NCI-H1694 treated with DMSO at 0.1 percent for 48 hours (cell line): ENCODE measurements at regions not wholly inside any gene's neighbourhood (a gene's known extent, or its start where the extent isn't known, plus 50 kb on each side); places are given as distances from the start of the nearest gene placed in this dataset.
"Not testable (repeated sequence)": the region's sequence is repeated elsewhere in the genome, so short reads cannot be mapped to it uniquely, and the experiment has no call there.

Source experiments
- DNase-seq: peaks from one replicate; lab custom pipeline; 2025; lab: John Stamatoyannopoulos, UW

- DNase-seq = no peak
These were observed 419.9 kb downstream of the AASDHPPT start for GRCh38 chr11:106497321-106497720.

- DNase-seq = no peak
These were observed 420.4 kb downstream of the AASDHPPT start for GRCh38 chr11:106497822-106498221.

DNA sequence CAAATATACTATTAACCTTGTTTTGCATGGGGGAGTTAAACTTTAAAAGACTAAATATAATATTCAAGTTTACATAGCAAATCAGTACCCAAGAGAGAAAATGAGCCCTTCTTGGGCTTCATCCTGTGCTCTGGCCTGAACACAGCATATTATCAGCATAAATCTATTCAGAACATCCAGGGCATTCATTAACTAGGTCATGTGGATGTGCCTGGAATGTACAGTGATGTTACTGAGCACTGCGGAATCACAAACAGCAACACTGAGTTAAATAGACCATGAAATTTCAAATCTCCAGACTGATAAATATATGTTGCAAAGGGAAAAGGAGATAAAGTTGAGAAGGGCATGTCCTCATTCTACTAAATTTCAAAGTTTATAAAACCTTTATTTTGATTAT, 426.4 kb downstream of the AASDHPPT start:
- DNase-seq = no peak

- DNase-seq = no peak
These were observed 430.3 kb downstream of the AASDHPPT start for GRCh38 chr11:106507645-106508306.

DNA sequence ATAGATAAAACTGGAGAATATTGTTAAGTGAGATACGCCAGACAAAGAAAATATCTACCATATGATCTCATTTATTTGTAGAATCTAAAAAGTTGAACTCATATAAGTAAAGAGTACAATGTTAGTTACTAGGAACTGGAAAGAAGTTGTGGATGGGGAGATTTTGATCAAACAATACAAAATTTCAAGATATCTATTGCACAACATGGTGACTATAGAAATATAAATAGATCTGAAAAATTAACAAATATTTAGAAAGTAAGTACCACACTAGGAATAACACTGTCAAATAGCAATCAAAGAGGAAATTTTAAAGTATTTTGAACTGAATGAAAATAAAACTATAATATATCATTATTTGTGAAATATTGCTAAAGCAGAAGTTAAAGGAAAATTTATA, 437.2 kb downstream of the AASDHPPT start:
- no peak for DNase-seq

DNA sequence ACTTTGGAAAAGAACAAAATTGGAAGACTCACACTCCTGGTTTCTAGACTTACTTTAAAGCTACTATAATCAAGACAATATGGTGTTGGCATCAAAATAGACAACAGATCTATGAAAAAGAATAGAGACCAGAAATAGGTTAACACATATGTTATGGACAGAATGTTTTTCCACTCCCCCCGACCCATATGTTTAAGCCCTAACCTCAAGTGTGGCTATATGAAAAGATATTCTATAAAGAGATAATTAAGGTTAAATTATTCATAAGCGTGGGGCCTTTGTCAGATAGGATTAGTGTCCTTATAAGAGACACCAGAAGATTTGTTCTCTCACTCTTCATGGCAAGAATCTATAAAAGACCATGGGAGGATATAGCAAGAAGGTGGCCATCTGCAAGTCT, 440.0 kb downstream of the AASDHPPT start:
- DNase-seq = no peak

DNA sequence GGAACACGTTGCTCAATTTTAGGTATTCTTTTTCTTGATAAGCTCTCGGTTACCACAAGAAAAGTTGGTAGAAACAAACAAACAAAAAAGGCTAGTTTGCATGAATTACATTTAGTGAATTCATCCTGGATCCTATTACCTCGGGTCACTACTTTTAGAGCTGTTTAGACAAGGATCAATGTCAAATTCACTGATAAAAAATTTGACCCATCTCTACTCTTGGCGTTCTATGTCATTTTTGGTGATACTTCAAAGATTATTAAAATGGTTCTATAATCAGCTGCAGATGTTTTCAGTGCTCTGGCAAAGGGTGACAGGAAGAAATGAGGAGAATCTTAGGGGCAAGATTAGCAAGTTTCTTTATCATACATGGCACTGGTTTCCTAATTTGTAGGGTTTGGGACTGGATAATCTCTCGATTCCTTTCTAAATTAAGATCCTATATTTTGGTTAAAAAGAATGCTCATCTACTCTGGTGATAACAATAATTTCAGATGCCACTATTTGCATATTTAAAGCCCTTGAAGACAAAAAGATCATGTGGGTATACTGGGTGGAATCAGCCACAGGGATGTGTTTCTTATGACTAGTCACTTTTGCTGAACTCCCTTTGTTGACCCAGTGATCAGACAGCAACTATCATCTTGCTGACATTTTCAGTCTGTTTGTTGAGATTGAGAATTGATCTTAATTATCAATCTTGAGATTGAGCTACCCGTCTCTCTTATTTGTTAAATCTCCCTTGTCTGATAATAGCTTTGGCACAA, 442.9 kb downstream of the AASDHPPT start:
- DNase-seq = no peak

DNA sequence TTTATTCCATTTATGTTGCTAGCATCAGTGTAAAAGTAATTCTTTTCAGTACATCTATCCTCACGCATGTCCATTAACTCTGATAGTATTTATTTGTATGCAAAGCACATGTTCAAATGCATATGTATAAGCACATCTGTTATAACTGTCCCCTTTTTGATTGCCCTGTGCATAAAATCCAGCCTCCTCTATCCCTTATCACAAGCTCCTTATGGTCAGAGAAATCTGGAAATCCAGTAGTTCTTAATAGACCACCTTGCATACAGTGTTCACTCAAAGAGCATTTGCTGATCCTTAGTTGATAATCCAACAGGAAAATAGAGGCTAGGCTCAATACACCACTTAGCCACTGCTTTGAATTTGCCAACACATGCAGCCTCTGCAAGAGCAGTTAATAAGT, 443.5 kb downstream of the AASDHPPT start:
- no peak for DNase-seq

DNA sequence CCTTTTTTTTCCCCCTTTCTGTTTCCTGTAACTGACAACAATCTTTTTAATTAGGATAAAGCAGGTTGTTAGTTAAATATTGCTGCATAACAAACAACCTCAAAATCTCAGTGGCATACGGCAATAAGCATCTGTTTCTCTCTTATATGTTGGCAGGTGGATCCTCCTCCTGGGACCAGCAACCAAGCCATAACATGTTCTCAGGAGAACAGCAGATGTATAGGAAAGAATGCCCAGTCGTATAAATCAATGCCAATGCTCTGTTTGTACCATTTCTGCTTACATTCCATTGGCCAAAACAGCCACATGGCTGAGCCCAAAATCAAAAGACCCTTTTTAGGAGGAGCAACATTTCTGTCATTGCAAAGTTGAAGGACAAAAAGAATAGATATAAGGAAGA, 445.7 kb downstream of the AASDHPPT start:
- no peak for DNase-seq

DNA sequence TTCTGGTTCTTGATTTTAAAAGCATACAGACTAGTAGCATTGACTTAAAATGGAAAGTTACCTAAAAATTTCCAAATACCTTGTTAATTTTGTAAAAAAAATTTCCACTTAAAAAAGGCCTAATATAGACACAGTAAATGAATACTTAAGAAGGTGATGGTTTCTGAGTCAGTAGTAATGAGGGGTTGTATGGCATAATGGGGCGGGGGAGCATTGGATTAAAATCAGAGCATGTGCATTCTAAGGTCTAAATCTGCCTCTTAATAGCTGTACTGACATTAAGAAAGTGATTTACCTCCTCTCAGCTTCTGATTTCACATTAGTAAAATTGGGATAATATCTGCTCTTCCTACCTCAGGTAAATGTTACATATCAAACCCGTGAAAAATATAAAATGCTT, 446.5 kb downstream of the AASDHPPT start:
- no peak for DNase-seq

DNA sequence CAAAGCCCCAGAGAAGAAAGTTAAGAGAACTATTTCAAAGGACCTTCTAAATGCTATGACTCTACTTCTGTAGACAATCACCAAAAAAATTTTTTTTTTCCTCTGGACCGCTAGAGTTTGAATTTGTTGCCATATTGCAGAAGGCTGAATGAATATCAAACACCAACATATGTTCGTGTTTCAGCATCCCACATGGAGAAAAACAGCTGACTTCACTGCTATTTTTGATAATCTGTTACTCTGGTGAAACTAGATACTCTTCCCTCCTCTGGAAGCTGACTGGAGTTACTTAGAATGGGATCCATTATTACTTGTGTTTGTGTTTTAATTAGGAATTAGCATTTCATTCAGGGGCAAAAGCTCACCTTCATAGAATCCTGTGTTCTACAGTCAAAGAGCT, 447.0 kb downstream of the AASDHPPT start:
- DNase-seq = no peak

DNA sequence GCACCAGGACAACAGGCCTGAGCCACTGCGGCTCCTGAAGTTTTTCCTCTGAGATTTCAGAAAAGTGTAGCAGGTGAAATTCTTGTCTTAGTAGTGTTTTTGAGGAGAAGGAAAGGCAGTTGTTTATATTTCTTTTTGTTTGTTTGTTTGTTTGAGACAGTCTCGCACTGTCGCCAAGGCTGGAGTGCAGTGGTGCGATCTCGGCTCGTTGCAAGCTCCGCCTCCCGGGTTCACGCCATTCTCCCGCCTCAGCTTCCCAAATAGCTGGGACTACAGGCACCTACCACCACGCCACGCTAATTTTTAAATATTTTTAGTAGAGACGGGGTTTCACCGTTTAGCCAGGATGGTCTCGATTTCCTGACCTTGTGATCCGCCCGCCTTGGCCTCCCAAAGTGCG, 454.2 kb downstream of the AASDHPPT start:
- DNase-seq = not testable (repeated sequence)

GRCh38 chr11:106533046-106533445, 455.6 kb downstream of the AASDHPPT start:
- DNase-seq = no peak

- DNase-seq = no peak
These were observed 462.5 kb downstream of the AASDHPPT start for GRCh38 chr11:106540001-106540400.

- no peak for DNase-seq
These were observed 469.9 kb downstream of the GUCY1A2 start for GRCh38 chr11:106548406-106548805.

DNA sequence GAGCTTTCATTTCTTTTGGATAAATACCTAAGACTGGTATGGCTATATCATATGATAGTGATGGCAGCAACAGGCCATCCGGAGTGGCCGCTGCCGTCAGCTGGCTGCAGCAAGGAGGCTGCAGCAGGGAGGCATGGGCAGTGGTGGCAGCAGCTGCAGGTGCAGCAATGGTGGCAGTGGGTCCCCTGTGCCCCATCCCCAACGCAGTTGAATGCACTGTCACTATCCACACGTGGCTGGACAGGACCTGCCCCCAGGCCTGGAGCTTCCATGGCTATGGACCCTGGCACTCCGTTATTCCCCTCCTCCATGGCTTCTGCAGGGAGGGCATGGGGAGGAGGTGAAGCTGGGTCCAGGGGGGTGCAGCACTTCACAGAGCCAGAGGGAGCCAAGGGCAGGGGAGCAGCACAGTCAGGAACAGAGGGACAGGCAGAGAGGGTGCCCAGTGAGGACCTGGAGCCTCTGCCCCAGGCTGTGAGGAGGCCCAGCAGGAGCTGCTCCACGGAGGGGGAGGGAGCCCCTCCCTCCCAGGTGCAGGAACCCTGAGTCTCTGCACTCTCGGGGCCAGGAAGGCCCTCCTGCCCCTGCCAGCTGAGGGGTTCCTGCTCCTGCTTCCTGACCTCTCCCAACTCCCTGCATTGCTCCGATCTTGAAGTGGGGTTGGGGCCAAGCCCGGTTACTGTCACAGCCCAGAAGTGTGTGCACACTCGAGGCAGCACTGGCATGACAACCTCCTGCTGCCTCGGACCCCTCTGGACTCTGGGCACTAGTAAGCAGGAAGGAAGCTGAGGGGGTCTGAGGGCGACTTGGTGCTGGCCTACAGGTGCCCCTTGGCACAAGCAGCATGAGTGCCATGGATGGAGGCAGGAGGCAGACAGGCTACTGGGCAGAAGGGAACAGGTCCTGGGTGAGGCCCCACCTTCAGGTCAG, 466.3 kb downstream of the GUCY1A2 start:
- no peak for DNase-seq

DNA sequence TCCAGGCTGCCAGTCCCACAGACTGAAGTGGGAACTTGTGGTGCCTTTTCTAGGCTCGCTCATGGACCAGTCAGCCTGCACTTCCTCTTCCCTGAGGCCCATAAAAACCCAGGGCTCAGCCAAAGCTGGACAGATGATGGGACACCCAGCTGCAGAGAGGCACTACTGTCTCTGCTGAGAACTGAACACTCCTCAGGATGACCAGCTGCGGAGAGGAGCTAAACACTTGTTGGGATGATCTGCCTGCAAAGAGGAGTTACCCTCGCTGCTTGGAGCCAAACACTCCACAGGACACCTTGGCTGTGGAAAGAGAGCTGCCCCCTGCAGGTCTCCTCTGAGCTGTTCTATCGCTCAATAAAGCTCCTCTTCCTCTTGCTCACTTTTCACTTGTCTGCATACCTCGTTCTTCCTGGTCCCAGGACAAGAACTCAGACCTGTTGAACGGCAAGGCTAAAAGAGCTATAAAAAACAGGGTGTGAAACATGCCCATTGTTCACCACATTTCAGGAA, 465.5 kb downstream of the GUCY1A2 start:
- no peak for DNase-seq

- DNase-seq = no peak
These were observed 465.0 kb downstream of the GUCY1A2 start for GRCh38 chr11:106553304-106553703.

DNA sequence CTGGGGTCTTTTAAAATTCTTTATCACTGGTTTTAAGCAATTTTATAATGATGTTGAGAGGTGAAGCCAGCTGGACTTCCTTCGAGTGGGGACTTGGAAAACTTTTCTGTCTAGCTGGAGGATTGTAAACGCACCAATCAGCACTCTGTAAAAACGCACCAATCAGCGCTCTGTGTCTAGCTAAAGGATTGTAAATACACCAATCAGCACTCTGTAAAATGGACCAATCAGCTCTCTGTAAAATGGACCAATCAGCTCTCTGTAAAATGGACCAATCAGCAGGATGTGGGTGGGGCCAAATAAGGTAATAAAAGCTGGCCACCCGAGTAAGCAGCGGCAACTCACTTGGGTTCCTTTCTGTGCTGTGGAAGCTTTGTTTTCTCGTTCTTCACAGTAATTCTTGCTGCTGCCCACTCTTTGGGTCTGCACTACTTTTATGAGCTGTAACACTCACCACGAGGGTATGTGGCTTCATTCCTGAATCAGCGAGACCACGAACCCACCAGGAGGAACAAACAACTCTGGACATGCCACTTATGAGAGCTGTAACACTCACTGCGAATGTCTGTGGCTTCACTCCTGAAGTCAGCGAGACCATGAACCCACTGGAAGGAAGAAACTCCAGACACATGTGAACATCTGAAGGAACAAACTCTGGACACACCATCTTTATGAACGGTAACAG, 462.6 kb downstream of the GUCY1A2 start:
- DNase-seq = not testable (repeated sequence)

DNA sequence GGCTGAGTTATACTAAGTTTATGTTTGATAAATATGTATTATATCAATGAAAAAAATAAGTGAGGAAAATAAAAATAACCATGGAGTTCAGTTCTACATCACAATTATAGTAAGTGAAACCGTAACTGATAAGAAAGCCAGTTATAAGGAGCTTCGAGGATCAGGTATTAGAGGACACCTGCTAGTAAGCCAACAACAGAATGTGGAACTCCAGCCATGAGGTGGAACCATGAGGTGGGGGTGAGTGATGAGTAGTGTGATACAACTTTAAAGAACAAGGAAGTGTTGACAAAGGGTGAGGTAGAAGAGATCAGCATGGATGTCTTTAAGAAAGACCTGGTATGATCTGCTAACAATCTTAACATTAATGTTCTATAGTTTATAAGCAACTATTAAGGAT, 452.9 kb downstream of the GUCY1A2 start:
- no peak for DNase-seq

- no peak for DNase-seq
These were observed 449.6 kb downstream of the GUCY1A2 start for GRCh38 chr11:106568632-106569031.

DNA sequence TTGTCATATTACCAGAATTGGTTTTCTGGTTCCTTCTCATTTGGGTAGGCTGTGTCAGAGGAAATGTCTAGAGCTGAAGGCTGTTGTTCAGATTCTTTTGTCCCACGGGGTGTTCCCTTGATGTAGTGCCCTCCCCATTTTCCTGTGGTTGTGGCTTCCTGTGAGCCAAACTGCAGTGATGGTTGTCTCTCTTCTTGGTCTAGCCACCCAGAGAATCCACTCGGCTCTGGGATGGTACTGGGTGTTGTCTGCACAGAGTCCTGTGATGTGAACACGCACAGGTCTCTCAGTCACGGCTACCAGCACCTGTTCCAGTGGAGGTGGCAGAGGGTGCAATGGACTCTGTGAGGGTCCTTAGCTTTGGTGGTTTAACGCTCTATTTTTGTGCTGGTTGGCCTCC, 440.9 kb downstream of the GUCY1A2 start:
- not testable (repeated sequence) for DNase-seq
